ENCODE measurements at regions not wholly inside any gene's neighbourhood (a gene's known extent, or its start where the extent isn't known, plus 50 kb on each side); places are given as distances from the start of the nearest gene placed in this dataset.
"Not testable (repeated sequence)": the region's sequence is repeated elsewhere in the genome, so short reads cannot be mapped to it uniquely, and the experiment has no call there.

DNA sequence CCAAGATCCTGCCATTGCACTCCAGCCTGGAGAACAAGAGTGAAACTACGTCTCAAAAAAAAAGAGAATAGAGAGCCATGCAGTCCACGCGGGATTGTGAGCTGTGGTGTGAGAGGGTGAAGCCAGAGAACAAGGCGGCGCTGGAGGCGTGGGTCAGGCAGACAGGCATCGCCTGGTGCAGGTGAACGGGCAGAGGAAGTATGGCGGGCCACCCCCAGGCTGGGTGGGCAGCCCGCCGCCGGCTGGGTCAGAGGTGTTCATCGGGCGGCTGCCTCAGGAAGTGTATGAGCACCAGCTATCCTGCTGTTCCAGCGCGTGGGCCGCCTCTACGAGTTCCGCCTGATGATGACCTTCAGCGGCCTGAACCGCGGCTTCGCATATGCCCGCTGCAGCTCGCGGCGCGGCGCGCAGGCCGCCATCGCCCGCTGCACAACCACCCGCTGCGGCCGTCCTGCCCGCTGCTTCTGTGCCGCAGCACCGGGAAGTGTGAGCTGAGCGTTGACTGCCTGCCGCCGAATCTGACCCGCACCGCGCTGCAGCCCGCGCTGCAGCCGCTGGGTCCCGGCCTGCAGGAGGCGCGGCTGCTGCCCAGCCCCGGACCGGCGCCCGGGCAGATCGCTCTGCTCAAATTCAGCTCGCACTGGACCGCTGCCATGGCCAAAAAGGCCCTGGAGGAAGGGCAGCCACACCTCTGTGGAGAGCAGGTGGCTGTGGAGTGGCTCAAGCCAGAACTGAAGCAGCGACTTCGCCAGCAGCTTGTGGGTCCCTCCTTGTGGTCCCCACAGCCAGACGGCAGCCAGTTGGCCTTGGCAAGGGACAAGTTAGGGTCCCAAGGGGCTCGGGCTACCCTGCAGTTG lies 95.5 kb upstream of the PLEKHM1 start:
- not testable (repeated sequence) for DNase-seq

DNA sequence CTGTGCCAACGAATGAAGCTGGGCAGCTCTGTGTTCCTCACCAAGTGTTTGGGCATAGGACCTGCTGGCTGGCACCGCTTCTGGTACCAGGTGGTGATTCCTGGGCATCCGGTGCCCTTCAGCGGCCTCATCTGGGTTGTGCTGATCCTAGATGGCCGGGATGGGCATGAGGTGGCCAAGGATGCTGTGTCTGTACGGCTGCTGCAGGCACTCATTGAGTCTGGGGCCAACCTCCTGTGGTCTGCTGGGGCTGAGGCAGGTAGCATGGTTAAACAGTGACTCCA lies 96.1 kb upstream of the PLEKHM1 start:
- DNase-seq = not testable (repeated sequence)

DNA sequence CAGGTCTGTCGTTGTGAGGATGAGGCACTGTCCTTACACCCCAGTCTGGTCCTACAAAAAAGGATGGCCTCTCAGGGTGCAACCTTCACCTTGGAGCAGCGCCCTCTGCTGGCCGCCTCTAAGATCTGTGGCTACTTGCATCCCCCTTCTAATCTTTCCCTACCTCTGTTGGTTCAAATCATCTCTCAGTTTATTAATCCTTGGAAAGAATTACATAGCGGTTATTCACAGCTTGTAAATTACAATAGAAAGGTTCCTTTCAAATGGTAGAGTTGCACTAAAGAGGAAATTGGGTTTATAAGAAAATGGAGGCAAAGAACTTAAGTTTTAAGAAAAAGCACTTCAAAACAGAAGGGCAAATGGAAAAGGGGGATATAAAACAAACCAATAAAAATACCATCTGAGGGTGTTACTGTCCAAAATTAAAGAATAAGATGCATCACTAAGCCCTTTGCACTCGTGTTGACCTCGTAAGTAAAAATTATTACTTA lies 102.0 kb upstream of the PLEKHM1 start:
- DNase-seq = not testable (repeated sequence)

DNA sequence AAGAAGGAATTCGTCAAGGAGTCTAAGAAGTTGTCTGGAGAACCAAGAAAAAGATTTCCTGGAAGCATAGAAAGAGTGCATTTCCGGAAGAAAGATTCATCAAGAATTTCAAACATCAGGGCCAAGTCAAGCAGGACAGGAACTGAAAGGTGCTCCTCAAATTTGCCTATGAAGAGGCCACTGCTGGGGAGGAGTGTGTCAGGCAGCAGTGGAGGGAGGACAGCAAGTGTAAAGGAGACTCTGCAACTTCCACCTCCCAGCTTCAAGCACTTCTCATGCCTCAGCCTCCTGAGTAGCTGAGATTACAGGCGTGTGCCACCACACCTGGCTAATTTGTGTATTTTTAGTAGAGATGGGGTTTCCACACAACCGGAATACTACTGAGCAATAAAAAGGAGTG lies 105.8 kb upstream of the PLEKHM1 start:
- DNase-seq = not testable (repeated sequence)

DNA sequence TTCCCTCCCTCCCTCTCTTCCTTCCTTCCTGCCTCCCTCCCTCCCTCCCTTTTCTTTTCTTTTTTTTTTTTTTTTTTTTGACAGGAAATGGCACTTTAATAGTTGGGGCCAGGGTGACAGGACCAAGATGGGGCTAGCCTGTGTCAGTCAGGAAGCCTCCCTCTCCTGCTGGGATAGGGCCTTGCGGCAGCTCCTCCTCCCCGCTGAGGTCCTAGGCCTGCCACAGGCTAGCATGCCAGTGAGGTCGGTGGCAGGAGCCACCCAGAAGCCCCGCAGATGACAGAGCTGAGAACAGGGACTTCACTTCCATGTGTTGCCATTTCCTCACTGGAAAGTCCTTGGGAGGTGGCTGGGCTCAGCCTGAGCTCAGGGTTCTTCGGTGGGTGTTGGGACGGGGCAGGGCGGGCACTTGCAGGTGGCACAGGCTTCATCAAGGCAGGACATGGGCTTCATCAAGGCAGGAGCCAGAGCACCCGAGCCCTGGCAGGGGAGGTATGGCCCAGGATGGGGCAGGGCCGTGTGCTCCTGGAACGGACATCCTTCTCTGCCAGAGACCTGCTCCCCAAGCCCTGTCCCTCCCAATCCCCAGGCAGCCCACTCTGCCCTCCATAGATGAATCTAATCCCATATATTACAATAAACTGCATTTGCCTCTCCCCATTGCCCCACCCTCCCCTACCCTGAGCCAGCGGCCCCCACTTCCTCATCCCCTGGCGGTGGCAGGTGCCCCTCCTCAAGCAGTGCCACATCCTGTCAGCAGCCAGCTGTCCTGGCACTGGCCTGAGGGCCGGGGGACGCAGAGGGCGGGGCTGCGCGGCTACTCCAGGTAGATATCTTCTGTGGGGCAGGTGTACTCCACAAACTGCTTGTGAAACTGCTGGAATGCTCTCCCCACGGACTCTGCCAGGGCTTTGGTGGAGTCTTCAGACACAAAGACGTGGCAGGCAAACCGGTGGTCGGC lies 109.8 kb upstream of the PLEKHM1 start:
- not testable (repeated sequence) for DNase-seq

DNA sequence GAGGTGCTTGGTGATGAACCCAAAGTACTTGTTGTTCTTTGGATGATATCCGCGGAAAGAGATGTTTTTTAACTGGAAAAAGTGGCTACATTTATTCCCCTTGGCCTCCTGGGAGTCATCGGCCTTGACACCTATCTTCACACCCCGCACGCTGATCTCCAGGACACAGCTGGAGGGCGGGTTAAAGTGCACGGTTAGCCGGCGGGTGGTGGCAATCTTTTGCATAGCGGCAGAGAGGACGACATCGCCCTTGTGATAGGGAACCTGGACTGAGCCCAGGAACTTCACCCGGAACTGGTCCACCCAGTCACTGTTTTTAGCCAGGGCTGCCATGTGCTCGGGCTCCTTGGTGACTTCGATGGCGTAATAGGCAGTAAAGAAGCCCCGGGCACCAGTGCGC lies 110.5 kb upstream of the PLEKHM1 start:
- DNase-seq = not testable (repeated sequence)

DNA sequence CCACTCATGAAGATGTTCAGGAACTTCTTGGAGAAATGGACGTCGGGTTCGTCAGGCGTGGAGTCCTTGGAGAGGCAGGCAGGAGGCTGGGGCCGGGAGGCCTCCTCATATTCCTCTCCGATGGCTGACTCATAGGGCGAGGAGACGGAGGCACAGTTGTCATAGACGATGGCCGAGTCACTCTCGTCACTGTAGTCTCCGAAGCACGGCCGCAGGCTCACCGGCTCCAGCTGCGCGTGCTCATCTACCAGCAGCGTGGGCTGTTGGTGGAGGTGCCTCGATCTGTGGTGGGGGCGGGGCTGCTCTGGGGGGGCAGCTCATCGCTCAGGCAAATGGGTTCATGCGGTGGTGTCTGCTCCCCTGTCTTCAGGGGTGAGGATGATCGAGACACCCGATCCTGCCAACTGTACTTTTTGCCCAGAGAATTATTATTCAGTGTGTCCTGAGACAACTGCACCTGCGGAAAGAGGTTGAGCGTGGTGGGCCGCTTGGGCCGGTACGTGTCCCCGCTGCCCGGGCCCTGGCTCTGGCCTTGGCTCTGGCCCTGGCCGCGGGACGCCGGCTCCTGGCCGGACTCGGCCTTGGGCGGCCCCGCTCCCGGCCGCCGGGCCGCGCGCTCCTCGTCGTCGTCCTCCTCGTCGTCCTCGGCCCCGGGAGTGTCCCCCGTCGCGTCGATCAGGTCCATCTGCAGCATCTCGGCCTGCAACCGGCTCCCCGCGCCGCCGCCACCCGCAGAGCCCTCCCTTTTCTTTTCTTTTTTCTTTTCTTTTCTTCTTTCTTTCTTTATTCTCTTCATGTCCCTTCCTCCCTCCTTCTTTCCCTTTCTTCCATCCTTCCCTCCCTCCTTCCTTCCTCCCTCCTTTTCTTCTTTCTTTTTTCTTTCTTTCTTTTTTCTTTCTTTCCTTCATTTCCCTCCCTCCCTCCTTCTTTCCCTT lies 111.4 kb upstream of the PLEKHM1 start:
- DNase-seq = not testable (repeated sequence)

DNA sequence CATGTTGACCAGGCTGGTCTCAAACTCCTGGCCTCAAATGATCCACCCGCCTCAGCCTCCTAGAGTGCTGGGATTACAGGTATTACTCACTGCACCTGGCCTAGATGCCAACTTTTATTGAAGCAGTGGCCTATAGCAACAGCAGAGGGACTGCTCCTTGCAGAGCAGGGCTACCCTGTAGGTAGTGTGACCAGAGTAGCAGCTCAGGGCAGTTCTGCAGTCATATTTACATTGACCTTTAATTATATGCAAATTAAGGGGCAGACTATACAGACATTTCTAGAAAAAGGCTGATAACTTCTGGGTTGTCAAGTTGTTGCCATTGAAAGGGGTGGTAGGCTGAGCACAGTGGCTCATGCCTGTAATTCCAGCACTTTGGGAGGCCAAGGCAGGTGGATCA lies 115.2 kb upstream of the PLEKHM1 start:
- not testable (repeated sequence) for DNase-seq

DNA sequence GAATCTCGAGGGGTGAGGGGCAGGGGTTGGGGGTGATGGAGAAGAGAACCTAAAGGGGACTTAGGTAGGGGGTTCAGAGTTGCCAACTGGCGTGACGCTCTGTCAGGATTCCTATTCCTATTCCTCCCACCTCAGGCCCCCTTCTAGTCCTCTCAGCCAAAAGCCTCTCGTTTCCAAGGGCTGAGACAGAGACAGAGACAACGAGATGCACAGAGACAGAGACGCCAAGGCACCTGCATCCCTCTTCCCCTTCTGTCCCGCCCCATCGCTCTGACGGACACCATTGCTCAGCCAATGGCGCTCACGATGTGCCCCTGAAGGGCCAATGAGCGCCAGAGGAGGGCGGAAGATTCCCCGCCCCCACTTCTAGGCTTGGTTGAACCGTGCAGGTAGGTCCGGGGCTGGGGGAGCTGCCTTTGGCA lies 129.5 kb upstream of the PLEKHM1 start:
- DNase-seq = not testable (repeated sequence)

DNA sequence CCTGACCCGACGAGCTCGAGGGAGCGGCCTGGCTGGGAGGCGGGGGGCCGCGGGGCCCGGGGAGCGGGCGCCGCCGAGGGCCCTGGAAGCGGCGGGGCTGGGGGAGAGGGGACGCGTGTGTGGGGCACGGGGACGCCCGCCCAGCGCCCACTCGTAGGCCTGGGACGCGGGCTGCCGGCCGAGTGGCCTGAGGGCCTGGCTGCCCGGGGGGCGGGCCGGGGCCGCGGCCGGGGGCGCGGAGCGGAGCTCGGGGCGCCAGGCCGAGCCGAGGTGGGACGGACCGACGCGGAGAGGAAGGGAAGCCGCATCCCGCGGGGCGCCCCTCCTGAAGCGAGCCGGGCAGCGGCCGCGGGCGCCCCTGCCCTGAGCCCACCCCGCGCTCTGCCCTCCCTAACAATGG lies 129.9 kb upstream of the PLEKHM1 start:
- not testable (repeated sequence) for DNase-seq

DNA sequence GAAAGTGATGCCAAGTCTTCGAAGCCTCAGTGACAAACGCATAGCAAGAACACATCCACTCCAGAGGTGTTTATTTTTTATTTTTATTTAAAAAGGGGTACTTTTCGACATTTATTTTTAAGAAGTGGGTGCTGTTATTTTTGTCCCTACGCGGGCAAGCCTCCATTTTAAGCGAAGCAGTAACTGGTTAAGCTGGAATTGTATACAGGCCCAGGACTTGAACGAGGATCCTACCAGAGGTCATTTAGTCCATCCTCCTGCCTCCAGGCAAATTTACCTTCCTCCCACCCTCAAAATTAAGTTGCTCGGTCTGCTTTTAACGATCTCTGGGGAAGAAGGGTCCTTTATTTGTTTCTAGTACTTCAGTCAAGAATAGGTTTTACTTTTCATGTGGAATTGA lies 130.6 kb upstream of the PLEKHM1 start:
- not testable (repeated sequence) for DNase-seq

DNA sequence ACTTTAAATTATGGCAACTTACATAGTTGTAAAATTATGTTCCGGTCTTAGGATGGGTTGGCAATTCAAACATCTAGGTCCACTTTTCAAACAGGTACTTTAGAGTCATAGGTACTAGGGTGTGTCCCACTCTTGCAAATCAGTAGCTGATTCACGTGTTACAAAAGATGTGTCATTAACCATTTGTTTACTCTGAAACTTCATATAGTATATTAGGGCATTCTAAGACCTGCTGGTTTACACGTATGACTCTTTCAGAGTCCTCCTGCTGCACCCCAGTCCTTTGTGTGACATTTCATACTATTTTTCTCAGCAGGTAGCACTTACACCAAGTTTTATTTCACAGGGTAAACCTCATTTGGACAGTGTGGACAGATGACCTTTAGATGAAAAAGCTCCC lies 131.8 kb upstream of the PLEKHM1 start:
- DNase-seq = not testable (repeated sequence)

DNA sequence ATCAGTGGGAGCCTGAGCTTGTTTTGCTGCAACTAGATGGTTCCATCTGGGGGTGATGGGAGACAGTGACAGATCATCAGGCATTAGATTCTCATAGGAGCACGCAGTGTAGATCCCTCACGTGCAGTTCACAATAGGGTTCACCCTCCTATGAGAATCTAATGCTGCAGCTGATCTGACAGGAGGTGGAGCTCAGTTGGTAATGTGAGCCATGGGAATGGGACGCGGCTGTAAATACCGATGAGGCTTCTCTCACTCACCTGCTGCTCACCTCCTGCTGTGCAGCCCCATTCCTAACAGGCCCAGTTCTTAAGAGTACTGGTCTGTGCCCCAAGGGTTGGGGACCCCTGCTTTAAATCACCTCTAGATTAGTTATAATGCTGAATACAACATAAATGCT lies 137.5 kb upstream of the PLEKHM1 start:
- DNase-seq = no peak

DNA sequence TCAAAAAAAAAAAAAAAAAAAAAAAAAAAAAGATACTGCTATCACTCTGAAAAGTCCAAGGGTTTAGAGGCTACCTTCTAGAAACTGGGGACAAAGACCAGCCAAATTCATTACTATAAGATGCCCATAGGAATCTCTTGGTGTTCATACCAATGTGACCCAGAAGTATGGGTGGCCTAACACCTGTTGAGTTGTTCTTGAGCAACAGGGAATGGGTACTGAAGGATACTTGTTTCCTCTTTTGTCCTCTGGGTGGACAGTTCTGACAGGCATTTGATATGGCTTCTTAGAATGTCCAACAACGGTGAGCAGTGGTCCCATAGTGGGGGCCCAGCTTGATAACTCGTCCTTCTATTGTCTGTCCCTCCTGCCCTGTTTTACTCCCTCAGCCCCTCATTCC lies 141.4 kb upstream of the PLEKHM1 start:
- no peak for DNase-seq

DNA sequence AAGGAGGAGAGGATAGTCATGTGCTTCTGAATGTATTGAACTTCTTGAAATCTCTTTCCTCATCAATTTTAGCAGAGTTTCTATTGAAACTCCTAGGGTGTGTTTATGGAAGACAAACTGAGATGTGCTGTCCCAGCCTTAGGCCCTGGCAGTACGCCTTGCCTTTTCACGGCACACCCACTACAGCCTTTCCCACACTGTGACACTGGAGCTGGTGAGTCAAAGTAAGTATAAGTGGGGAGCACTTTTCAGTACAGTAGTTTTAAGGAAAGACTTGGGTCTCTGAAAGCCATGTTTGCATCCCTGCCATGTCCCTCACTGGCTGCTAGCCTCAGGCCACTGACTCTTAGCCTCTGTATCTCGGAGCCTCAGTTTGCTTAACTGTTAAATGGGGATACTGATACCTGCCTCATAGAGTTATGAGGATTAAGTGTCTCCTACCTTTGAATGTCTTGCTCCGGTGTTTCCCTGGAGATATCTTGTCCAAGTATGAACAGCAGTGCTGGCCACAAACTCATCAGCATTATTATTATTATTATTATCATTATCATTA lies 144.7 kb upstream of the CRHR1 start:
- DNase-seq = no peak

DNA sequence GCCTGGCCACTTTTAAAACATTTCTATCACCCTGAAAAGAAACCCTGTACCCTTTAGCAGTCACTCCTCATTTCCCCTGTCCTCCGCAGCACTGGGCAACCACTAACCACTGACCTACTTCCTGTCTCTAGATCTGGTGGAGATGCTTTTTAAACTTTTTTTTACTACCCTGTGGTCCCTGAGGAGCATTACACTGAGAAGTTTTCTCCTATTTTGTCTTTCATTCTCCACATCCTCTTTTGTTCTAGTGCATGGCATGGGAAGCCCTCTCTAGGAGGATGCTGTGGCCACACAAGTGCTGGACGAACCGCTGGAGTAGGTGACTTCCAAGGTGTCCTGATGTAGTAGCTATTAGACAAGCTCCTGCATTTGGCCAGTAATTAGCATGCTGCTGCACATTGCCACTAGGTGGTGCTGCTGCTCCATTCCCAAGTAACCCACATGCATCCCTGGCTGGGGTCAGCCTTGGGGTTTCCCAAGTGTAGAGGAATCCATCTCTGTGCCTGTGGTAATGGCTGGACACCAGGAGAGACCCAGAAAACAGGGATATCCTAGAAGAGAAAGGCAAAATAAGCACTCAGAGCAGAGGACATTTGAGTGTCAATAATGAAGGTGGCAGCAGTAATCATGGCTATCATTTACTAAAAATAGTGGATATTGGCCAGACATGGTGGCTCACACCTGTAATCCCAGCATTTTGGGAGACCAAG lies 143.8 kb upstream of the CRHR1 start:
- no peak for DNase-seq

DNA sequence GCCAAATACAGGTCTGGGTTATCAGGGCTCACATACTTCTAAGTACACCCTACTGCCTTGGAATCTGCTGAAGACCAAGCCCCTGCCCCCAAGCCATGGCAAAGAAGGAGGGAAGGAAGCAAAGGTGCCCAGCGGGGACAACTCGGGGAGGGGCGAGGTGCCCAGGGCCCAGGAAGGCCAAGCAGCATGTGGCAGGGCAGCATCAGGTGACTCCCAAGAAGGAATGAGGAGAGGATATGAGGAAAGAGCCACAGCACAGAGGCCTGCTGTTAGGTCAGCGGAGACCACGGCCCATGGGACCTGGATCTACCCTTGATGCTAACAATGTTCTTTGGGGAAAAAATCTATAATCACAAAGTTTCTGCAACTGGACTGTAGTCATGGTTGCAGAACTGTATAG lies 142.6 kb upstream of the CRHR1 start:
- DNase-seq = no peak

DNA sequence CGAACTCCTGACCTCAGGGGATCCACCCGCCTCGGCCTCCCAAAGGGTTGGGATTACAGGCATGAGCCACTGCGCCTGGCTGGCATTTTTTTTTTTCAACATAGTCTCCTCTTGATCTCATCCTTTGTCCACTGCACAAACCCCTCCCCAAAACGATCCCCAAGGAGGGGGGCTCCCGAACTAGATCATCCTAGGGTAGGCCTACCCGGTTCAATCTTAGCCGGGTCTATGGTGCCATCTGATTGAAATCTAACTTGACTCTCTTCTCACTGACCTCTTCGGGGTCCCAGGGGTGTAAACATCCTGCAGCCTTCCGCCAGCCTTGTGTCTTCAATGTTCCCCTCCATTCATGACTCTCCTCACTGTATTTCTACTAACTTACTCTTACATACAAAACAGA lies 140.5 kb upstream of the CRHR1 start:
- DNase-seq = no peak

DNA sequence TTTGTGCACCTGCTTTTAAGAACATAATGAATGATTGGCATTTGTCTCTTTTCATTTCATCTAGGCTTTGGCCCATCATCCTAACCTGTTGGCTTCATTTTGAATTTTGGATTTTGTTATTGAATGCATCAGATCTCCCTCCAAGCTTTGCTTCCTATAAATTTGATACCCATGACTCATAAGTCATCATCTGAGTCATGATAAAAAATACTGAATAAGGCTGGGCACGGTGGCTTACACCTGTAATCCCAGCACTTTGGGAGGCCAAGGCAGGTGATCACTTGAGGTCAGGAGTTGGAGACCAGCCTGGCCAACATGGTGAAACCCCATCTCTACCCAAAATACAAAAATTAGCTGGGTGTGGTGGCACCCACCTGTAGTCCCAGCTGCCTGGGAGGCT lies 139.5 kb upstream of the CRHR1 start:
- DNase-seq = not testable (repeated sequence)

DNA sequence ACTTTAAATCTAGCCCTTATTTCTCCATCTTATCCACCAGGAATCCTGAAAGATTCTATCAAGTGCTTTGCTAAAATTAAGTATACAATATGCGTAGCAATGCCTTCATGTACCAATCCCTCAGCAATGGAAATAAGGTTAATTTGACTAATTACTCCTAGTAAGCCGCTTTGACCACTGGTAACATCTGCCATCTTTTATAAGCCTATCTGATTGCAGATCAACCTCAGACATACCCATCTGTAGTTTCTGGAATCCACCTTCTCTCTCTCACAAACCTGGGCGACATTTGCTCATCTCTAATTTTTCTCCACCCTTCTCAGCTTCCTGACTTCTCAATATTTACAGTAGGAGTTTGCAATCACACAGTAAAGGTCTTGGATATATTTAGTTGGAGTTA lies 138.8 kb upstream of the CRHR1 start:
- no peak for DNase-seq

Measured in amygdala (tissue), 56 donors.